OCI-LY1 (cell line): ENCODE measurements at regions not wholly inside any gene's neighbourhood (a gene's known extent, or its start where the extent isn't known, plus 50 kb on each side); places are given as distances from the start of the nearest gene placed in this dataset.

Source experiments
- H2AFZ ChIP-seq: fragments of 200-600 bp; sonication (generic), shearing (Covaris generic); 2 replicates; pipeline ENCODE4 v1.6.0; 2014; ENCODE audit warnings: antibody characterized with exemption, mild to moderate bottlenecking, low read length
- H3F3A ChIP-seq: fragments of 200-600 bp; sonication (generic), shearing (Covaris generic); 2 replicates; pipeline ENCODE4 v1.6.0; 2014; ENCODE audit warnings: mild to moderate bottlenecking, antibody characterized with exemption, low read length, moderate library complexity; ENCODE audit not compliant: insufficient read depth
- H3K27ac ChIP-seq: fragments of 200-600 bp; sonication (generic); 2 replicates; pipeline ENCODE4 v1.5.1; 2014; ENCODE audit warnings: low read length, mixed run types, mild to moderate bottlenecking, low read depth; ENCODE audit not compliant: poor library complexity, severe bottlenecking
- H3K27me3 ChIP-seq: fragments of 200-600 bp; sonication (generic); 2 replicates; pipeline ENCODE4 v1.6.0; 2014; ENCODE audit warnings: antibody characterized with exemption, mild to moderate bottlenecking, low read length, moderate library complexity; ENCODE audit not compliant: insufficient read depth
- H3K36me3 ChIP-seq: fragments of 200-600 bp; sonication (generic); 2 replicates; pipeline ENCODE4 v1.6.1; 2014; ENCODE audit warnings: mild to moderate bottlenecking, antibody characterized with exemption, low read length, moderate library complexity, mixed read lengths; ENCODE audit not compliant: insufficient read depth
- H3K4me1 ChIP-seq: fragments of 200-600 bp; sonication (generic); 2 replicates; pipeline ENCODE4 v1.5.1; 2014; ENCODE audit warnings: mild to moderate bottlenecking, low read length, moderate library complexity; ENCODE audit not compliant: insufficient read depth, severe bottlenecking
- H3K4me2 ChIP-seq: fragments of 200-600 bp; sonication (generic), shearing (Covaris generic); 2 replicates; pipeline ENCODE4 v1.6.1; 2014; ENCODE audit warnings: low read length
- H3K4me3 ChIP-seq: fragments of 200-600 bp; sonication (generic); 2 replicates; pipeline ENCODE4 v1.5.1; 2014; ENCODE audit warnings: low read length, low read depth, mild to moderate bottlenecking, mixed read lengths; ENCODE audit not compliant: poor library complexity, severe bottlenecking
- H3K79me2 ChIP-seq: fragments of 200-600 bp; shearing (Covaris generic); 2 replicates; pipeline ENCODE4 v1.6.1; 2016; ENCODE audit warnings: mixed run types, low read length, mixed read lengths; ENCODE audit not compliant: insufficient read depth
- H3K9ac ChIP-seq: fragments of 200-600 bp; sonication (generic), shearing (Covaris generic); 2 replicates; pipeline ENCODE4 v1.6.1; 2014; ENCODE audit warnings: mild to moderate bottlenecking, low read length, mixed read lengths
- H3K9me2 ChIP-seq: fragments of 200-600 bp; sonication (generic), shearing (Covaris generic); 2 replicates; pipeline ENCODE4 v1.6.1; 2014; ENCODE audit warnings: low read depth, mild to moderate bottlenecking, low read length, mixed read lengths
- H3K9me3 ChIP-seq: fragments of 200-600 bp; shearing (Covaris generic); 2 replicates; pipeline ENCODE4 v1.6.1; 2014; ENCODE audit warnings: low read length, mixed read lengths
- H4K20me1 ChIP-seq: fragments of 200-600 bp; sonication (generic), shearing (Covaris generic); 2 replicates; pipeline ENCODE4 v1.6.0; 2016; ENCODE audit warnings: mild to moderate bottlenecking, low read length; ENCODE audit not compliant: insufficient read depth
- EZH2 ChIP-seq: fragments of 200-600 bp; sonication (generic), shearing (Covaris generic); IDR thresholded peaks from 2 replicates; pipeline ENCODE4 v1.8.0; 2017; ENCODE audit warnings: borderline replicate concordance, mixed run types, mild to moderate bottlenecking, antibody characterized with exemption, low read length, moderate library complexity, mixed read lengths
- TF ChIP-seq, protein P1 (sequence below): fragments of 200-600 bp; sonication (generic), shearing (Covaris generic); IDR thresholded peaks from 2 replicates; pipeline ENCODE4 v1.5.1; 2017; ENCODE audit warnings: mild to moderate bottlenecking, antibody characterized with exemption, low read length, moderate library complexity, mixed read lengths

GRCh38 chr4:162502109-162502508, 338.3 kb upstream of the FSTL5 start:
- H3F3A ChIP-seq: no peaks in the 10 kb centered on the region
- H3K9me3 ChIP-seq: no peaks in the 10 kb centered on the region
- no peak overlapping the region for H3K9ac ChIP-seq
- no peaks in the 10 kb centered on the region for H4K20me1 ChIP-seq
- H3K4me1 ChIP-seq: no peaks in the 10 kb centered on the region
- no peak overlapping the region for H3K4me3 ChIP-seq
- H3K79me2 ChIP-seq: no peaks in the 10 kb centered on the region
- H3K27me3 ChIP-seq: no peaks in the 10 kb centered on the region
- TF ChIP-seq, protein P1, sequence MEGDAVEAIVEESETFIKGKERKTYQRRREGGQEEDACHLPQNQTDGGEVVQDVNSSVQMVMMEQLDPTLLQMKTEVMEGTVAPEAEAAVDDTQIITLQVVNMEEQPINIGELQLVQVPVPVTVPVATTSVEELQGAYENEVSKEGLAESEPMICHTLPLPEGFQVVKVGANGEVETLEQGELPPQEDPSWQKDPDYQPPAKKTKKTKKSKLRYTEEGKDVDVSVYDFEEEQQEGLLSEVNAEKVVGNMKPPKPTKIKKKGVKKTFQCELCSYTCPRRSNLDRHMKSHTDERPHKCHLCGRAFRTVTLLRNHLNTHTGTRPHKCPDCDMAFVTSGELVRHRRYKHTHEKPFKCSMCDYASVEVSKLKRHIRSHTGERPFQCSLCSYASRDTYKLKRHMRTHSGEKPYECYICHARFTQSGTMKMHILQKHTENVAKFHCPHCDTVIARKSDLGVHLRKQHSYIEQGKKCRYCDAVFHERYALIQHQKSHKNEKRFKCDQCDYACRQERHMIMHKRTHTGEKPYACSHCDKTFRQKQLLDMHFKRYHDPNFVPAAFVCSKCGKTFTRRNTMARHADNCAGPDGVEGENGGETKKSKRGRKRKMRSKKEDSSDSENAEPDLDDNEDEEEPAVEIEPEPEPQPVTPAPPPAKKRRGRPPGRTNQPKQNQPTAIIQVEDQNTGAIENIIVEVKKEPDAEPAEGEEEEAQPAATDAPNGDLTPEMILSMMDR: no peak
- H3K4me2 ChIP-seq: no peak overlapping the region
- H3K36me3 ChIP-seq: no peaks in the 10 kb centered on the region
- no peak overlapping the region for H2AFZ ChIP-seq
- H3K9me2 ChIP-seq: no peaks in the 10 kb centered on the region
- H3K27ac ChIP-seq: no peak overlapping the region

GRCh38 chr4:162499478-162499877, 335.7 kb upstream of the FSTL5 start:
- no peak overlapping the region for H3K4me2 ChIP-seq

GRCh38 chr4:162498168-162498567, 334.4 kb upstream of the FSTL5 start:
- H3K79me2 ChIP-seq: no peaks in the 10 kb centered on the region
- H3K4me3 ChIP-seq: no peak overlapping the region
- no peak overlapping the region for H3K27ac ChIP-seq
- no peaks in the 10 kb centered on the region for H3K27me3 ChIP-seq
- no peaks in the 10 kb centered on the region for H3K4me1 ChIP-seq
- TF ChIP-seq EZH2: no peak
- TF ChIP-seq, protein P1: no peak
- no peaks in the 10 kb centered on the region for H3K9me3 ChIP-seq
- H3K4me2 ChIP-seq: no peak overlapping the region
- H3K36me3 ChIP-seq: no peaks in the 10 kb centered on the region
- H3F3A ChIP-seq: no peaks in the 10 kb centered on the region
- no peaks in the 10 kb centered on the region for H3K9me2 ChIP-seq
- H2AFZ ChIP-seq: no peak overlapping the region
- no peak overlapping the region for H3K9ac ChIP-seq
- no peaks in the 10 kb centered on the region for H4K20me1 ChIP-seq

More at GRCh38 chr4:162499478-162499877, 335.7 kb upstream of the FSTL5 start:
- H2AFZ ChIP-seq: no peak overlapping the region
- no peak overlapping the region for H3K4me3 ChIP-seq
- no peaks in the 10 kb centered on the region for H3K4me1 ChIP-seq
- no peaks in the 10 kb centered on the region for H3F3A ChIP-seq
- no peaks in the 10 kb centered on the region for H3K27me3 ChIP-seq
- no peaks in the 10 kb centered on the region for H3K9me3 ChIP-seq
- H3K27ac ChIP-seq: no peak overlapping the region
- no peaks in the 10 kb centered on the region for H3K36me3 ChIP-seq
- H3K9me2 ChIP-seq: no peaks in the 10 kb centered on the region
- no peaks in the 10 kb centered on the region for H4K20me1 ChIP-seq
- no peak overlapping the region for H3K9ac ChIP-seq
- H3K79me2 ChIP-seq: no peaks in the 10 kb centered on the region
- TF ChIP-seq, protein P1: peak; percentile 34
- TF ChIP-seq EZH2: no peak
